Endothelial cell of hepatic sinusoid (primary cell): ENCODE measurements at regions not wholly inside any gene's neighbourhood (a gene's known extent, or its start where the extent isn't known, plus 50 kb on each side); places are given as distances from the start of the nearest gene placed in this dataset.
"Not testable (repeated sequence)": the region's sequence is repeated elsewhere in the genome, so short reads cannot be mapped to it uniquely, and the experiment has no call there.

ENCODE experiments used
- in situ Hi-C: cut with HindIII; loops from 2 replicates; pipeline ENCODE4 v1.10.0; 2017; ENCODE audit warnings: low sequenced_read_pairs

DNA sequence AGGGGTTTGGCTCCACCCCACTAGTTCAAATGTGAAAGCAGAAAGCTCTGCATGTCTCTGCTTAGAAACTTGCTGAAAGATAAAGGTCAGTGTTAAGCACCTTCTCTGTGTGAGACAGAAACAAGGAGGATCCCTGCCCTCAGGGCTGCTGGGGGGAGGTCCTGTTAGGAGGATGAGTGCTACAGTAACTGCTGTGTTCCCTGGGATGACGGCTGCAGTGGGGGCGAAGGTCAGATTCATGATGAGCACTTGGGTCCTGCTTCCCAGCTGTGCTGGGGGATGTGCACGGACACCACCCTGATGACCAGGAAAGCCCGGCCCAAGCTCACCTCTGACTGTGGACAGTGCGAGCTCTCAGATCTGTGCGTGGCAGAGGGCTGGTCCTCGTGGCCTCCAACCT, 252.6 kb downstream of the DLL1 start:
- in situ Hi-C loops: no loop called here

DNA sequence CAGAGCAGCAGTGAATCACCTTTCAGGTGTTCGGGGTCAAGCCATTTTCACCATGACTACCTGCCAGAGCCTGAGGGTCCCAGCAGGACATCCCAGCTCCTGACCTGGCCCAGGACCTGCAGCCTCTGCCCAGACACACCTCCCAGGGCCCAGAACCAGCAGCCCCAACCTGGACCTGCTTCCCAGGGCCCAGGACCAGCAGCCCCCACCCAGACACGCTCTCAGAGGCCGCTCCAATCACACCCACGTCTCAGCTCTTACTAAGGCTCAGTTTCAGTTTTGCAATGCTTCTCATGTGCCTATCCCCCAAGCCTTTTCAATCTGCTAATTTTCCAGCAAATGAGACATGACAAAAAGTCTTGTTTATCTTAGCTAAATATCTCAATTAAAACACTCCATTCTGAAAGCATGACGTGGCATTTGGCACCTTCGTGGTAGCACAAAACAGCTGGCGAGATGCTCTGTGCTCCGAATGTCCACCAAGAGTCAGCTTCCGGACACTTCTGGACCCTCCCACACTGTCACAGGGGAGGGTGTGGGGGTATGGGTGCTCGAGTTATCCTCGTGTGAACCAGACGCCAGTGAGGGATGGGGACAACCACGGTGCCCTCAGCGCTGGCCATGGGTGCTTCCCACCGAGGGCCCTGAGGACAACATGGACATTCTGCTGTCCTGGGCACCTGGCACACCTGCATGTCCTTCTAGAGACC, 253.2 kb downstream of the DLL1 start:
- in situ Hi-C loops: no loop called here

GRCh38 chr6:170036916-170037315, 254.0 kb downstream of the DLL1 start:
- in situ Hi-C loops: no loop called here

DNA sequence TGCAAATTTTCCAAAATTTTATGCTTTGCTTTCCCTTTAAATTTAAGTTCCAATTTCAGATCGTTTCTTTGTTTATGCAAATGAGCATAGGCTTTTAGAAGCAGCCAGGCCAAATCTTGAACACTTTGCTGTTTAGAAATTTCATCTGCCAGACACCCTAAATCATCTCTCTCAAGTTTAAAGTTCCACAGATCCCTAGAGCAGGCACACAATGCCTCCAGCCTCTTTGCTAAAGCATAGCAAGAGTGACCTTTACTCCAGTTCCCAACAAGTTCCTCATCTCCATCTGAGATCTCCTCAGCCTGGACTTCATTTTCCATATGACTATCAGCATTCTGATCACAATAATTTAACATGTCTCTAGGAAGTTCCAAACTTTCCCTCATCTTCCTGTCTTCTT, 254.5 kb downstream of the DLL1 start:
- in situ Hi-C loops: not testable (repeated sequence)

DNA sequence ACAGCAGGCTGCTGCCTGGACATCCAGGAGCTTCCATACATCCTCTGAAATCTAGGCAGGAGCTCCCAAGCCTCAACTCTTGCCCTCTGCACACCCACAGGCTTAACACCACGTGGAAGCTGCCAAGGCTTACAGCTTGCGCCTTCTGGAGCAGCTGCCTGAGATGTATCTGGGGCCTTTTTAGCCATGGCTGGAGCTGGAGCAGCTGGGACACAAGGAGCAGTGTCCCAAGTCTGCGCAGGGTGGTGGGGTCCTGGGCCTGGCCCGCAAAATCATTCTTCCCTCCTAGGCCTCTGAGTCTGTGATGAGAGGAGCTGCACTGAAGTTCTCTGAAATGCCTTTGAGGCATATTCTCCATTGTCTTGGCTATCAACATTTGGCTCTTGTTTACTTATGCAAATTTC, 255.0 kb downstream of the DLL1 start:
- in situ Hi-C loops: no loop called here

- in situ Hi-C loops: no loop called here
These were observed 255.8 kb downstream of the DLL1 start for GRCh38 chr6:170035044-170035443.

DNA sequence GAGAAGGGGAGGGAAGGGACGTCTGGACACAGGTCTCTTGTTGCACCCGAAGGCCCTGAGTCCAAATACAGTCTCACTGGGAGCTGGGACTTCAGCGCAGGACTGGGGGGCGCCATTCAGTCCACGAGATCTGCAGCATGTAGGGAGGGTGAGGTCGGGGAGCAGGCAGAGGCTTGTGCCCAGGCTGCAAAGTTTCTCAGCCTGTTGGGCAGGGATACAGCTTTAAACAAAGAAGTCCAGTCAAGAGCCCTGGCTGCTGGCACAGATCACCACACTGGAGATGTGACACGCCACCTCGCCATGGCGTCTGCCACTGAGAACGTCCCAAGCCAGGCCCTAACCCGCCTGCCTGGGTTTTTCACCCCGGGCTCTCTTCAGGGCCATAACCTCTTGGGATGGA, 256.6 kb downstream of the DLL1 start:
- in situ Hi-C loops: no loop called here

DNA sequence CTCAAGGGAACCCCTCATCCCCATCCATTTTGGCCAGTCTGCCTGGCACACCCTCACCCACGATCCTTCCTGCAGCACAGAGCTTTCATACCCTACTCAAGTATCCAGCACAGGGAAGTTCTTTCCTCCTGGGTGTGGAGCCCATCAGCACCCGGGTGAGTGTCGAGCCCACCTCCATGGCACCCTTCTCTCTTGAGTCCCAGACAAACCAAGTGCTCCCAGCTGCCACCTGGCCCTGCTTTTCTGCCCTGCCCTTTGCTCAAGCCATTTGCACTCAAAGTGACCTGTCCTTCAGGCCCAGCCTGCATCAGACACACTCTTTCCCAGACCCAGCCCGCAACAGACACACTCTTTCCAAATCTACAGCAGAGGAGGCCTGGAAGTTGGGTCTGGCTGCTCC, 257.2 kb downstream of the DLL1 start:
- in situ Hi-C loops: no loop called here

- in situ Hi-C loops: no loop called here
These were observed 258.1 kb downstream of the DLL1 start for GRCh38 chr6:170032706-170033309.

DNA sequence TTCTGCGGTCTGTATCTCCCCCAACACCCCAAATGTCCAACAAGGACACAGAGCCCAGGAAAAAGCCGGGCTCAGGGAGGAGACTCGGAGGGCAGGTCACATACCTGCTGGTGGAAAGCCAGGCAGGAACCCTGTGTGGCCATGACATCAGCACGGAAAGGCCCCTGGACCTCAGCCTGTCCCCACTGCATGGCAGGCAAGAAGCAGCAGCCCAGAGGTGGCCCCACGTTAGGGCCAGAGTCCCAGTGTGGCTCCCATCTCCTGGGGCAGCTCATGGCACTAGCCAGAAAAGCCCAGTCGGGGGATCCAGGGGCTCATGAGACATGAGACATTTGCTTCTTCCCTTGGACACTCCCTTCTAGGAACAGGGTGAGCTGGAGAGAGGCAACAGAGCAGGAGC, 258.7 kb downstream of the DLL1 start:
- in situ Hi-C loops: no loop called here

DNA sequence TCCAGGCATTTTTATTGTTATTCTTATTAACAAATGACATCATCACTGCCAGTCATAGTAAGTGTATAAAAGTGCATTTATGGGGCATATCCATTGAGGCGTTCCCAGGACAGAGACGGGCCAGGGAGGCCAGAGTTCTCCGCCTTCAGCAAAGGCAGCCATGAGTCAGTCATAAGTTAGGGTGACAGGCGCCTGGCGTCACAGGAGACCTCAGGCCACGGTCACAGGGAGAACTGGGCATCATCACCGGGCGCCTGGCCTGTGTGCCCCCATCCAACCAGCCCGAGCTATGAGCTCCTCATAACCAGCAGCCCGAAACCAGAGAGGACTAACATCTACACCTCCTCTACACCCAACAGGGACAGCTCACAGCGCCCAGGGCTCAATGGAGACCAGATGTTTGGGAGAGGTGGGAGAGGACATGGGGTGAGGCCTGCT, 259.2 kb downstream of the DLL1 start:
- in situ Hi-C loops: no loop called here

GRCh38 chr6:170030821-170031471, 259.9 kb downstream of the DLL1 start:
- in situ Hi-C loops: no loop called here

- in situ Hi-C loops: no loop called here
These were observed 260.5 kb downstream of the DLL1 start for GRCh38 chr6:170030284-170030815.

GRCh38 chr6:170029416-170030283, 261.2 kb downstream of the DLL1 start:
- in situ Hi-C loops: no loop called here

- in situ Hi-C loops: no loop called here
These were observed 262.1 kb downstream of the DLL1 start for GRCh38 chr6:170028629-170029345.

DNA sequence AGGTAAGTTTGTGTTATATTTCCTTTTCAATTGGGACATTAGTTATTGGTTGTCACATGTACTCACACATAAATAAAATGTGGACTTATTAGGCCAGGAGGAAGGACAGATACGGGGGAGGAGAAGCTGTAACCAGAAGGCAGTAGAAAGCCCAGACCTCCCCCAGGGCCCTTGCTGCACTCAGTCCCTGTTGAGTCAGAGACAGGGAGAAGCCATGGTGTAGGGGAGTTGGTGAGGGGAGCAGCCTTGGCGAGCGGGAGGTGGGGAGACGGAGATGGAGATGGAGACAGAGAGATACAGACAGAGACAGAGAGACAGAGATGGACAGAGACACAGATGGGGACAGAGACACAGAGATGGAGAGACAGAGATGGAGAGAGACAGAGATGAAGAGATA, 263.2 kb downstream of the DLL1 start:
- in situ Hi-C loops: no loop called here

- in situ Hi-C loops: no loop called here
These were observed 263.9 kb downstream of the DLL1 start for GRCh38 chr6:170026751-170027646.

GRCh38 chr6:170025935-170026750, 264.7 kb downstream of the DLL1 start:
- in situ Hi-C loops: no loop called here
